WTC11 (cell line): ENCODE measurements at regions not wholly inside any gene's neighbourhood (a gene's known extent, or its start where the extent isn't known, plus 50 kb on each side); places are given as distances from the start of the nearest gene placed in this dataset.

ENCODE experiments used
- ATAC-seq: fragments of 200-7000 bp; cut with Tn5 transposase; 2 replicates; pipeline ENCODE4 v1.10.0; 2021; ENCODE audit warnings: mild to moderate bottlenecking, moderate library complexity
- CTCF ChIA-PET: fragments of 300-600 bp; sonication (Branson Sonifier 250); formaldehyde crosslinking; loops from one replicate; lab custom pipeline; 2021; ENCODE audit warnings: antibody characterized with exemption; lab: Charles Lee
- POLR2A ChIA-PET: fragments of 350-600 bp; sonication (Branson Sonifier 250); formaldehyde crosslinking; loops from one replicate; lab custom pipeline; 2021; ENCODE audit warnings: antibody characterized with exemption; lab: Charles Lee
- DNase-seq: peaks from one replicate; pipeline ENCODE4 v3.0.0; 2021; ENCODE audit warnings: low spot score
- H3K27ac Mint-ChIP-seq: 2 replicates; pipeline ENCODE4 v1.8.0; 2021; ENCODE audit warnings: mixed read lengths
- H3K27me3 Mint-ChIP-seq: 2 replicates; pipeline ENCODE4 v1.8.0; 2021; ENCODE audit warnings: low read depth, mild to moderate bottlenecking, moderate library complexity, mixed read lengths
- H3K36me3 Mint-ChIP-seq: 2 replicates; pipeline ENCODE4 v1.8.0; 2021; ENCODE audit warnings: mixed read lengths
- H3K4me1 Mint-ChIP-seq: 2 replicates; pipeline ENCODE4 v1.8.0; 2022; ENCODE audit warnings: mixed read lengths
- H3K4me3 Mint-ChIP-seq: 2 replicates; pipeline ENCODE4 v1.8.0; 2021; ENCODE audit warnings: mild to moderate bottlenecking, moderate library complexity, mixed read lengths
- H3K9me3 Mint-ChIP-seq: 2 replicates; pipeline ENCODE4 v1.8.0; 2021; ENCODE audit warnings: mixed read lengths
- EMX1 ChIP-seq: fragments of 250-450 bp; sonication (Bioruptor Pico); IDR thresholded peaks from 2 replicates; pipeline ENCODE4 v1.8.0; 2021; ENCODE audit warnings: mild to moderate bottlenecking
- GABPB1 ChIP-seq: sonication (generic); formaldehyde crosslinking; IDR thresholded peaks from 2 replicates; pipeline ENCODE4 v1.8.1; 2023; ENCODE audit warnings: mild to moderate bottlenecking, missing genetic modification reagents
- JAZF1 ChIP-seq: fragments of 250-450 bp; sonication (Bioruptor Pico); IDR thresholded peaks from 2 replicates; pipeline ENCODE4 v1.9.0; 2021; ENCODE audit warnings: moderate library complexity, mild to moderate bottlenecking, inconsistent platforms
- MYBL2 ChIP-seq: sonication (generic); formaldehyde crosslinking; IDR thresholded peaks from 2 replicates; pipeline ENCODE4 v1.8.1; 2023; ENCODE audit warnings: mild to moderate bottlenecking, moderate library complexity, missing genetic modification reagents
- NFYB ChIP-seq: sonication (generic); formaldehyde crosslinking; conservative IDR thresholded peaks from 2 replicates; pipeline ENCODE4 v1.8.0; 2022; ENCODE audit warnings: low read depth, missing genetic modification reagents
- NR1H2 ChIP-seq: sonication (generic); formaldehyde crosslinking; IDR thresholded peaks from 2 replicates; pipeline ENCODE4 v1.9.0; 2021; ENCODE audit warnings: mild to moderate bottlenecking, moderate library complexity, missing genetic modification reagents
- OVOL2 ChIP-seq: fragments of 250-450 bp; sonication (Bioruptor Pico); IDR thresholded peaks from 2 replicates; pipeline ENCODE4 v1.9.0; 2021; ENCODE audit warnings: mild to moderate bottlenecking, borderline replicate concordance
- SP1 ChIP-seq: sonication (generic); formaldehyde crosslinking; conservative IDR thresholded peaks from 2 replicates; pipeline ENCODE4 v1.8.1; 2022; ENCODE audit warnings: missing genetic modification reagents
- TP53 ChIP-seq: sonication (generic); formaldehyde crosslinking; IDR thresholded peaks from 2 replicates; pipeline ENCODE4 v1.8.1; 2023; ENCODE audit warnings: mild to moderate bottlenecking, missing genetic modification reagents
- ZBTB21 ChIP-seq: sonication (generic); formaldehyde crosslinking; IDR thresholded peaks from 2 replicates; pipeline ENCODE4 v1.8.1; 2023; ENCODE audit warnings: mild to moderate bottlenecking, missing genetic modification reagents, borderline replicate concordance
- ZNF138 ChIP-seq: sonication (generic); formaldehyde crosslinking; conservative IDR thresholded peaks from 2 replicates; pipeline ENCODE4 v1.8.1; 2022; ENCODE audit warnings: mild to moderate bottlenecking, moderate library complexity, missing genetic modification reagents
- ZNF263 ChIP-seq: sonication (generic); formaldehyde crosslinking; IDR thresholded peaks from 2 replicates; pipeline ENCODE4 v1.8.1; 2022; ENCODE audit warnings: low read depth, mild to moderate bottlenecking, moderate library complexity, missing genetic modification reagents
- ZNF317 ChIP-seq: sonication (generic); formaldehyde crosslinking; IDR thresholded peaks from 2 replicates; pipeline ENCODE4 v1.8.1; 2023; ENCODE audit warnings: low read depth, mild to moderate bottlenecking, moderate library complexity, missing genetic modification reagents, borderline replicate concordance
- ZNF671 ChIP-seq: fragments of 250-450 bp; sonication (Bioruptor Pico); IDR thresholded peaks from 2 replicates; pipeline ENCODE4 v1.8.0; 2021; ENCODE audit warnings: mild to moderate bottlenecking
- TF ChIP-seq, protein P1 (sequence below): fragments of 250-450 bp; sonication (Bioruptor Pico); IDR thresholded peaks from 2 replicates; pipeline ENCODE4 v1.8.0; 2021; ENCODE audit warnings: mild to moderate bottlenecking
- TF ChIP-seq, protein P2 (sequence below): sonication (generic); formaldehyde crosslinking; IDR thresholded peaks from 2 replicates; pipeline ENCODE4 v1.8.0; 2022; ENCODE audit warnings: mild to moderate bottlenecking, missing genetic modification reagents
- TF ChIP-seq, protein P3 (sequence below): sonication (generic); formaldehyde crosslinking; IDR thresholded peaks from 2 replicates; pipeline ENCODE4 v1.8.1; 2022; ENCODE audit warnings: missing genetic modification reagents, borderline replicate concordance
- TF ChIP-seq, protein P4 (sequence below): sonication (generic); formaldehyde crosslinking; IDR thresholded peaks from 2 replicates; pipeline ENCODE4 v1.8.0; 2022; ENCODE audit warnings: mild to moderate bottlenecking, missing genetic modification reagents
- TF ChIP-seq, protein P5 (sequence below): fragments of 250-450 bp; sonication (Bioruptor Pico); IDR thresholded peaks from 2 replicates; pipeline ENCODE4 v1.9.0; 2021; ENCODE audit warnings: mild to moderate bottlenecking
- TF ChIP-seq, protein P6 (sequence below): sonication (generic); formaldehyde crosslinking; IDR thresholded peaks from 2 replicates; pipeline ENCODE4 v1.8.1; 2023; ENCODE audit warnings: mild to moderate bottlenecking, missing genetic modification reagents

DNA sequence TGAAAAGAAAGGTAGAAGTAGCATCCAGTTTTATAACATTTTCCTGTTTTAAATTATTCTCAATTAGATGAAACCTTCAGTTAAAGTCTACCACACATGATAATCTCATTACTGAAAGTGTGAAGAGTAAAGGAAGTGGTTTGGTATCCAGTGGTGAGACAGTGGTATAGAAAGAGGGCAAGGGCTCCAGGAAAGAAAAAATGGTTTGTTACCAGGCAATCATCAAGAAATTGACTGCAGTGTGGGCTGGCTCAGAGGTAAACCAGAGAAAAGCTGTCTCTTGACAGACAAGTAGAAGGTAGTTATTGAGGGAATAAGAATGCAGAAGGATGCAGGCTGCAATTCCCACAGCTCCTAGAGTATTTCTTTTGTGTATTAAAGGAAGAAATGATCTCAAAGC, 406.2 kb downstream of the TLL1 start (continued):
- no peak for TF ChIP-seq MYBL2 (CRISPR knock-in tag)
- no peak for TF ChIP-seq ZNF317
- no peak for TF ChIP-seq TP53
- TF ChIP-seq, protein P1, sequence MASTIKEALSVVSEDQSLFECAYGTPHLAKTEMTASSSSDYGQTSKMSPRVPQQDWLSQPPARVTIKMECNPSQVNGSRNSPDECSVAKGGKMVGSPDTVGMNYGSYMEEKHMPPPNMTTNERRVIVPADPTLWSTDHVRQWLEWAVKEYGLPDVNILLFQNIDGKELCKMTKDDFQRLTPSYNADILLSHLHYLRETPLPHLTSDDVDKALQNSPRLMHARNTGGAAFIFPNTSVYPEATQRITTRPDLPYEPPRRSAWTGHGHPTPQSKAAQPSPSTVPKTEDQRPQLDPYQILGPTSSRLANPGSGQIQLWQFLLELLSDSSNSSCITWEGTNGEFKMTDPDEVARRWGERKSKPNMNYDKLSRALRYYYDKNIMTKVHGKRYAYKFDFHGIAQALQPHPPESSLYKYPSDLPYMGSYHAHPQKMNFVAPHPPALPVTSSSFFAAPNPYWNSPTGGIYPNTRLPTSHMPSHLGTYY (CRISPR knock-in tag) = no peak
- TF ChIP-seq, protein P2, sequence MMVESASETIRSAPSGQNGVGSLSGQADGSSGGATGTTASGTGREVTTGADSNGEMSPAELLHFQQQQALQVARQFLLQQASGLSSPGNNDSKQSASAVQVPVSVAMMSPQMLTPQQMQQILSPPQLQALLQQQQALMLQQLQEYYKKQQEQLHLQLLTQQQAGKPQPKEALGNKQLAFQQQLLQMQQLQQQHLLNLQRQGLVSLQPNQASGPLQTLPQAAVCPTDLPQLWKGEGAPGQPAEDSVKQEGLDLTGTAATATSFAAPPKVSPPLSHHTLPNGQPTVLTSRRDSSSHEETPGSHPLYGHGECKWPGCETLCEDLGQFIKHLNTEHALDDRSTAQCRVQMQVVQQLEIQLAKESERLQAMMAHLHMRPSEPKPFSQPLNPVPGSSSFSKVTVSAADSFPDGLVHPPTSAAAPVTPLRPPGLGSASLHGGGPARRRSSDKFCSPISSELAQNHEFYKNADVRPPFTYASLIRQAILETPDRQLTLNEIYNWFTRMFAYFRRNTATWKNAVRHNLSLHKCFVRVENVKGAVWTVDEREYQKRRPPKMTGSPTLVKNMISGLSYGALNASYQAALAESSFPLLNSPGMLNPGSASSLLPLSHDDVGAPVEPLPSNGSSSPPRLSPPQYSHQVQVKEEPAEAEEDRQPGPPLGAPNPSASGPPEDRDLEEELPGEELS (CRISPR knock-in tag) = no peak
- TF ChIP-seq ZNF138 = no peak
- TF ChIP-seq, protein P3, sequence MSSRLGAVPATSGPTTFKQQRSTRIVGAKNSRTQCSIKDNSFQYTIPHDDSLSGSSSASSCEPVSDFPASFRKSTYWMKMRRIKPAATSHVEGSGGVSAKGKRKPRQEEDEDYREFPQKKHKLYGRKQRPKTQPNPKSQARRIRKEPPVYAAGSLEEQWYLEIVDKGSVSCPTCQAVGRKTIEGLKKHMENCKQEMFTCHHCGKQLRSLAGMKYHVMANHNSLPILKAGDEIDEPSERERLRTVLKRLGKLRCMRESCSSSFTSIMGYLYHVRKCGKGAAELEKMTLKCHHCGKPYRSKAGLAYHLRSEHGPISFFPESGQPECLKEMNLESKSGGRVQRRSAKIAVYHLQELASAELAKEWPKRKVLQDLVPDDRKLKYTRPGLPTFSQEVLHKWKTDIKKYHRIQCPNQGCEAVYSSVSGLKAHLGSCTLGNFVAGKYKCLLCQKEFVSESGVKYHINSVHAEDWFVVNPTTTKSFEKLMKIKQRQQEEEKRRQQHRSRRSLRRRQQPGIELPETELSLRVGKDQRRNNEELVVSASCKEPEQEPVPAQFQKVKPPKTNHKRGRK = no peak
- TF ChIP-seq ZNF671 (CRISPR knock-in tag) = no peak

DNA sequence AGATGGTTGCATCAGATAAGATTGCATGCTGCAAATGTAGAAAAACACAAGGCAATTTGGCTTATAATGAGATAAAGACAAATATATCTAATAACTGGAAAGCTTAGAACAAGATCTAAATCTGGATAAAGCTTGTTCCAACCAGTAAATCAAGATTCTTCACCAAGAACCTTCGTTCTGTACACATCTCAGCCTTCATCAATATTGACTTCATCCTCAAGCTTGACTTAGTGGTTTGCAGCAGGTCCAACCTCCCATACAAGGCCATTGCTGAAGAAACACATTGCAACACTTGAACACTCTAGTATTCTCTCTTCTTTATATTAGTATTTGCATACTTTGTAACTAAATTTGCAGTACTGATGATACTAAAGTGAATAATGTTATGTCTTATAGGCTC, 407.6 kb downstream of the TLL1 start:
- DNase-seq (no peak), ATAC-seq (no peak)
- H3K27ac Mint-ChIP-seq = no peak overlapping the region
- ChIA-PET POLR2A (no interaction called here), CTCF (no interaction called here)
- no peaks in the 10 kb centered on the region for H3K36me3 Mint-ChIP-seq
- H3K27me3 Mint-ChIP-seq = no peaks in the 10 kb centered on the region
- TF ChIP-seq SP1 (CRISPR knock-in tag) (no peak), EMX1 (no peak), GABPB1 (no peak), ZNF263 (CRISPR knock-in tag) (no peak), OVOL2 (CRISPR knock-in tag) (no peak)
- TF ChIP-seq, protein P1 (CRISPR knock-in tag) = no peak
- no peaks in the 10 kb centered on the region for H3K9me3 Mint-ChIP-seq
- H3K4me3 Mint-ChIP-seq = no peak overlapping the region
- no peaks in the 10 kb centered on the region for H3K4me1 Mint-ChIP-seq

DNA sequence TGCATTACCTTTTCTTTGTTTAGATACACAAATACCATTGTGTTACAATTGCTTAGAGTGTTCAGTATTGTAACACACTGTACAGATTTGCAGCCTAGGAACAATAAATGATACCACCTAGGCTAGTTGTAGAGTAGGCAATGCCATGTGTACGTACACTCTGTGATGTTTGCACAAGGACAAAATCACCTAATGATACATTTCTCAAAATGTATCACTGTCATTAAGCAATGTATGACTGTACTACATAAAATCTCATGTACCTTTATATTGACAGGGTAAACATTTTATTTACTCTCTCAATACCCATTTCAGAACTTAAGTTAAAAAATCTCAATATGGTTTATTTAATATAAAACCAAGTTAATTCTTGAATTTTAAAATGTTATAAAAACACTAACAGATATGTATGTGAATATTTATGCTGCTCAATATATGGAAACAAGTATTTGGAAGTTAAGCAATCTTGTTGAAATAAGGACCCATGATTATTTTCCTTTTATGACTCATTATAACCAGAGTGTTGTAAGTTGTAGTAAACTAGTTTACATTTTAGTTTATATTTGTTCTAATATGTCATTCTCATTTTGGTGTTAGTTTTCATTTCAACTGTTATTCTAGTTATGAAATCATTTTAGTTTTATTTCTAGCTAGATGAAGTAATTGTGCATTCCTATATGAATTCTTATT, 409.2 kb downstream of the TLL1 start:
- Mint-ChIP-seq H3K4me3 (no peak overlapping the region), H3K27me3 (no peaks in the 10 kb centered on the region), H3K36me3 (no peaks in the 10 kb centered on the region), H3K4me1 (no peaks in the 10 kb centered on the region), H3K9me3 (no peaks in the 10 kb centered on the region), H3K27ac (no peak overlapping the region)
- TF ChIP-seq ZNF317 (no peak), ZNF263 (CRISPR knock-in tag) (no peak), NR1H2 (CRISPR knock-in tag) (no peak), SP1 (CRISPR knock-in tag) (no peak), JAZF1 (no peak), NFYB (CRISPR knock-in tag) (no peak), ZBTB21 (no peak), MYBL2 (CRISPR knock-in tag) (no peak)
- TF ChIP-seq, protein P4, sequence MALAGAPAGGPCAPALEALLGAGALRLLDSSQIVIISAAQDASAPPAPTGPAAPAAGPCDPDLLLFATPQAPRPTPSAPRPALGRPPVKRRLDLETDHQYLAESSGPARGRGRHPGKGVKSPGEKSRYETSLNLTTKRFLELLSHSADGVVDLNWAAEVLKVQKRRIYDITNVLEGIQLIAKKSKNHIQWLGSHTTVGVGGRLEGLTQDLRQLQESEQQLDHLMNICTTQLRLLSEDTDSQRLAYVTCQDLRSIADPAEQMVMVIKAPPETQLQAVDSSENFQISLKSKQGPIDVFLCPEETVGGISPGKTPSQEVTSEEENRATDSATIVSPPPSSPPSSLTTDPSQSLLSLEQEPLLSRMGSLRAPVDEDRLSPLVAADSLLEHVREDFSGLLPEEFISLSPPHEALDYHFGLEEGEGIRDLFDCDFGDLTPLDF (CRISPR knock-in tag) = no peak
- TF ChIP-seq, protein P5, sequence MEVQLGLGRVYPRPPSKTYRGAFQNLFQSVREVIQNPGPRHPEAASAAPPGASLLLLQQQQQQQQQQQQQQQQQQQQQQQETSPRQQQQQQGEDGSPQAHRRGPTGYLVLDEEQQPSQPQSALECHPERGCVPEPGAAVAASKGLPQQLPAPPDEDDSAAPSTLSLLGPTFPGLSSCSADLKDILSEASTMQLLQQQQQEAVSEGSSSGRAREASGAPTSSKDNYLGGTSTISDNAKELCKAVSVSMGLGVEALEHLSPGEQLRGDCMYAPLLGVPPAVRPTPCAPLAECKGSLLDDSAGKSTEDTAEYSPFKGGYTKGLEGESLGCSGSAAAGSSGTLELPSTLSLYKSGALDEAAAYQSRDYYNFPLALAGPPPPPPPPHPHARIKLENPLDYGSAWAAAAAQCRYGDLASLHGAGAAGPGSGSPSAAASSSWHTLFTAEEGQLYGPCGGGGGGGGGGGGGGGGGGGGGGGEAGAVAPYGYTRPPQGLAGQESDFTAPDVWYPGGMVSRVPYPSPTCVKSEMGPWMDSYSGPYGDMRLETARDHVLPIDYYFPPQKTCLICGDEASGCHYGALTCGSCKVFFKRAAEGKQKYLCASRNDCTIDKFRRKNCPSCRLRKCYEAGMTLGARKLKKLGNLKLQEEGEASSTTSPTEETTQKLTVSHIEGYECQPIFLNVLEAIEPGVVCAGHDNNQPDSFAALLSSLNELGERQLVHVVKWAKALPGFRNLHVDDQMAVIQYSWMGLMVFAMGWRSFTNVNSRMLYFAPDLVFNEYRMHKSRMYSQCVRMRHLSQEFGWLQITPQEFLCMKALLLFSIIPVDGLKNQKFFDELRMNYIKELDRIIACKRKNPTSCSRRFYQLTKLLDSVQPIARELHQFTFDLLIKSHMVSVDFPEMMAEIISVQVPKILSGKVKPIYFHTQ (CRISPR knock-in tag) = no peak
- TF ChIP-seq, protein P6, sequence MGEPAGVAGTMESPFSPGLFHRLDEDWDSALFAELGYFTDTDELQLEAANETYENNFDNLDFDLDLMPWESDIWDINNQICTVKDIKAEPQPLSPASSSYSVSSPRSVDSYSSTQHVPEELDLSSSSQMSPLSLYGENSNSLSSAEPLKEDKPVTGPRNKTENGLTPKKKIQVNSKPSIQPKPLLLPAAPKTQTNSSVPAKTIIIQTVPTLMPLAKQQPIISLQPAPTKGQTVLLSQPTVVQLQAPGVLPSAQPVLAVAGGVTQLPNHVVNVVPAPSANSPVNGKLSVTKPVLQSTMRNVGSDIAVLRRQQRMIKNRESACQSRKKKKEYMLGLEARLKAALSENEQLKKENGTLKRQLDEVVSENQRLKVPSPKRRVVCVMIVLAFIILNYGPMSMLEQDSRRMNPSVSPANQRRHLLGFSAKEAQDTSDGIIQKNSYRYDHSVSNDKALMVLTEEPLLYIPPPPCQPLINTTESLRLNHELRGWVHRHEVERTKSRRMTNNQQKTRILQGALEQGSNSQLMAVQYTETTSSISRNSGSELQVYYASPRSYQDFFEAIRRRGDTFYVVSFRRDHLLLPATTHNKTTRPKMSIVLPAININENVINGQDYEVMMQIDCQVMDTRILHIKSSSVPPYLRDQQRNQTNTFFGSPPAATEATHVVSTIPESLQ (CRISPR knock-in tag) = no peak
- ATAC-seq (no peak), DNase-seq (no peak)
- CTCF ChIA-PET = no interaction called here
- POLR2A ChIA-PET = no interaction called here
